OCI-LY7 (cell line): ENCODE measurements at regions not wholly inside any gene's neighbourhood (a gene's known extent, or its start where the extent isn't known, plus 50 kb on each side); places are given as distances from the start of the nearest gene placed in this dataset.

Source experiments
- CTCF ChIP-seq: fragments of 200-600 bp; sonication (generic); conservative IDR thresholded peaks from 2 replicates; pipeline ENCODE4 v1.5.1; 2014; ENCODE audit warnings: mild to moderate bottlenecking, antibody characterized with exemption, low read length, moderate library complexity, mixed read lengths
- EZH2phosphoT487 ChIP-seq: fragments of 200-600 bp; sonication (generic); IDR thresholded peaks from 2 replicates; pipeline ENCODE4 v1.6.1; 2018; ENCODE audit warnings: low read depth, borderline replicate concordance, mild to moderate bottlenecking, mixed run types, antibody characterized with exemption, low read length, moderate library complexity, mixed read lengths

- TF ChIP-seq CTCF (no peak), EZH2phosphoT487 (no peak)
These were observed 338.1 kb downstream of the GPAT3 start for GRCh38 chr4:83873996-83874395.
